ENCODE measurements at regions not wholly inside any gene's neighbourhood (a gene's known extent, or its start where the extent isn't known, plus 50 kb on each side); places are given as distances from the start of the nearest gene placed in this dataset.

GRCh38 chr2:145100301-145100700 is 580.4 kb upstream of the ZEB2 start:
- TF ChIP-seq CTCF (IDR thresholded peaks at IDR 0.05; ENCODE audit: low read depth, low read length, missing control alignments), result no peak
- H3K4me3 ChIP-seq (replicated peaks; ENCODE audit: low read depth, low read length), result no peak overlapping the region
- DNase-seq (ENCODE audit: extremely low read depth, low read depth), result no peak

GRCh38 chr2:145096582-145096981 is 576.7 kb upstream of the ZEB2 start:
- H3K4me3 ChIP-seq (replicated peaks; ENCODE audit: low read depth, low read length), result no peak overlapping the region
- TF ChIP-seq CTCF (IDR thresholded peaks at IDR 0.05; ENCODE audit: low read depth, low read length, missing control alignments), result no peak
- no peak for DNase-seq (ENCODE audit: extremely low read depth, low read depth)

GRCh38 chr2:145095641-145096435 is 575.9 kb upstream of the ZEB2 start:
- no peak overlapping the region for H3K4me3 ChIP-seq (replicated peaks; ENCODE audit: low read depth, low read length)
- DNase-seq (ENCODE audit: extremely low read depth, low read depth), result no peak
- TF ChIP-seq CTCF (IDR thresholded peaks at IDR 0.05; ENCODE audit: low read depth, low read length, missing control alignments), result no peak

- no peak for DNase-seq (ENCODE audit: extremely low read depth, low read depth)
- TF ChIP-seq CTCF (IDR thresholded peaks at IDR 0.05; ENCODE audit: low read depth, low read length, missing control alignments), result no peak
- no peak overlapping the region for H3K4me3 ChIP-seq (replicated peaks; ENCODE audit: low read depth, low read length)
Measured at GRCh38 chr2:145094370-145094769, 574.5 kb upstream of the ZEB2 start.

- no peak for TF ChIP-seq CTCF (IDR thresholded peaks at IDR 0.05; ENCODE audit: low read depth, low read length, missing control alignments)
- no peak overlapping the region for H3K4me3 ChIP-seq (replicated peaks; ENCODE audit: low read depth, low read length)
- no peak for DNase-seq (ENCODE audit: extremely low read depth, low read depth)
Measured at GRCh38 chr2:145091967-145092366, 572.0 kb upstream of the ZEB2 start.

- no peak for DNase-seq (ENCODE audit: extremely low read depth, low read depth)
- H3K4me3 ChIP-seq (replicated peaks; ENCODE audit: low read depth, low read length), result no peak overlapping the region
- TF ChIP-seq CTCF (IDR thresholded peaks at IDR 0.05; ENCODE audit: low read depth, low read length, missing control alignments), result no peak
Measured at GRCh38 chr2:145090841-145091761, 571.2 kb upstream of the ZEB2 start.

Data from HFF-Myc (cell line).